Naive thymus-derived CD4-positive, alpha-beta T cell (primary cell): ENCODE measurements at regions not wholly inside any gene's neighbourhood (a gene's known extent, or its start where the extent isn't known, plus 50 kb on each side); places are given as distances from the start of the nearest gene placed in this dataset.

Source experiments
- ATAC-seq: fragments of 150-1000 bp; cut with Tn5 transposase; 2 replicates; pipeline ENCODE4 v1.10.0; 2021; ENCODE audit warnings: mild to moderate bottlenecking, moderate library complexity
- CTCF ChIA-PET: fragments of 350-600 bp; sonication (Branson Sonifier 250); formaldehyde crosslinking; loops from one replicate; lab custom pipeline; 2021; ENCODE audit warnings: antibody characterized with exemption; lab: Charles Lee
- POLR2A ChIA-PET: fragments of 350-600 bp; sonication (Branson Sonifier 250); formaldehyde crosslinking; loops from one replicate; lab custom pipeline; 2021; ENCODE audit warnings: antibody characterized with exemption, inconsistent platforms; lab: Charles Lee
- DNase-seq, 9 donors: peaks; one replicate each; pipeline versions ENCODE4 v3.0.0 to v3.0.0-alpha.2; 2020 to 2022; ENCODE audit warnings: mixed read lengths in 1 of 9
- H3K27ac ChIP-seq: one replicate; pipeline ENCODE4 v1.7.0; 2013; ENCODE audit warnings: mild to moderate bottlenecking, low read depth, low read length, moderate library complexity
- H3K27me3 ChIP-seq, 2 donors: one replicate each; pipeline ENCODE4 v1.7.0; 2013; ENCODE audit warnings: low read length in 2 of 2, mild to moderate bottlenecking in 2 of 2, moderate library complexity in 2 of 2; ENCODE audit not compliant: control insufficient read depth in 2 of 2, insufficient read depth in 2 of 2
- H3K36me3 ChIP-seq, 3 experiments: 1 replicate in 2 of 3; 2 replicates in 1 of 3; pipeline ENCODE4 v1.7.0; 2013; ENCODE audit warnings: low read length in 3 of 3, mild to moderate bottlenecking in 3 of 3, moderate library complexity in 1 of 3; ENCODE audit not compliant: insufficient read depth in 3 of 3, control insufficient read depth in 2 of 3
- H3K4me1 ChIP-seq, 2 donors: one replicate each; pipeline ENCODE4 v1.7.0; 2013; ENCODE audit warnings: low read length in 2 of 2, mild to moderate bottlenecking in 2 of 2, moderate library complexity in 1 of 2; ENCODE audit not compliant: control insufficient read depth in 2 of 2, insufficient read depth in 2 of 2
- H3K4me3 ChIP-seq: 2 replicates; pipeline ENCODE4 v1.7.0; 2013; ENCODE audit warnings: mild to moderate bottlenecking, low read length
- H3K9me3 ChIP-seq, 3 experiments: 1 replicate in 2 of 3; 2 replicates in 1 of 3; pipeline ENCODE4 v1.7.0; 2013; ENCODE audit warnings: low read length in 3 of 3; ENCODE audit not compliant: control insufficient read depth in 2 of 3
- H3K27ac Mint-ChIP-seq, 9 donors: one replicate each; pipeline ENCODE4 v1.8.0; 2020 to 2022; ENCODE audit warnings: mixed read lengths in 9 of 9, mild to moderate bottlenecking in 8 of 9, moderate library complexity in 5 of 9, inconsistent platforms in 2 of 9
- H3K27me3 Mint-ChIP-seq, 5 donors: one replicate each; pipeline ENCODE4 v1.8.0; 2021 to 2022; ENCODE audit warnings: mixed read lengths in 5 of 5, mild to moderate bottlenecking in 1 of 5
- H3K36me3 Mint-ChIP-seq, 5 donors: one replicate each; pipeline ENCODE4 v1.8.0; 2020 to 2022; ENCODE audit warnings: mixed read lengths in 5 of 5, mild to moderate bottlenecking in 3 of 5, inconsistent platforms in 1 of 5
- H3K4me1 Mint-ChIP-seq, 7 donors: one replicate each; pipeline ENCODE4 v1.8.0; 2020 to 2022; ENCODE audit warnings: mixed read lengths in 7 of 7, mild to moderate bottlenecking in 3 of 7, inconsistent platforms in 1 of 7
- H3K4me3 Mint-ChIP-seq, 10 donors: one replicate each; pipeline ENCODE4 v1.8.0; 2020 to 2022; ENCODE audit warnings: mild to moderate bottlenecking in 10 of 10, mixed read lengths in 10 of 10, moderate library complexity in 6 of 10, inconsistent platforms in 2 of 10
- H3K9me3 Mint-ChIP-seq, 11 donors: one replicate each; pipeline ENCODE4 v1.8.0; 2020 to 2022; ENCODE audit warnings: mixed read lengths in 11 of 11, mild to moderate bottlenecking in 4 of 11, inconsistent platforms in 1 of 11, moderate library complexity in 1 of 11
- intact Hi-C, 2 donors: fragments of 100-400 bp; cut with micrococcal nuclease; formaldehyde crosslinking; loops; one replicate each; pipeline ENCODE4 v1.15.1; 2023

DNA sequence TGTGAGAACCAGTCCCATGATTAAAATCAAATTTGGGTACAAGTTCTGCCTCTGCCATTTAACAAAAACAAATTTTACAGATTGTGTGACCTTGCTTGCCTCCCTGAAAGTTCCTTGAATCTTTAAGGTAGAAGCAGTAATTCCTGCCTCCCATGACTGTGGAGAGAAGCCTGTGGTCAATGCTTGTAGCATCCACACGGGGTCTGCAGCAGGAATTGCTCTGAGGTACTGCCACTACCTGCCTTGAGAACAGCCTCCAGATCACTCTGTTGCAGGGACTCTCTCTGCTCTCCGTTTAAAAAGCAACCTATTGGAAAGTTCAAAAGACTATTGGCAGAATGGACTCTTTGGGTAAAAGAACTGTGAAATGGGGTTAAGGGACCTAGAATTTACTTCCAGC lies 75.9 kb downstream of the SST start:
- H3K36me3 ChIP-seq: no peaks in the 10 kb centered on the region
- H3K27me3 Mint-ChIP-seq: peaks cover 41 to 60% (median 57%) of the 10 kb centered on the region in 5 donors
- ATAC-seq (no peak), DNase-seq (no peak)
- H3K27me3 ChIP-seq: peaks cover 0 to 1% of the 10 kb centered on the region in 2 donors
- no peaks in the 10 kb centered on the region for H3K9me3 ChIP-seq
- intact Hi-C loops: no loop called here
- no peaks in the 10 kb centered on the region for H3K9me3 Mint-ChIP-seq
- H3K4me1 Mint-ChIP-seq: no peaks in the 10 kb centered on the region
- CTCF ChIA-PET: no interaction called here
- no peak overlapping the region for H3K4me3 ChIP-seq
- no peaks in the 10 kb centered on the region for H3K36me3 Mint-ChIP-seq
- H3K4me1 ChIP-seq: no peaks in the 10 kb centered on the region
- H3K27ac Mint-ChIP-seq: no peak overlapping the region
- no peak overlapping the region for H3K4me3 Mint-ChIP-seq
- H3K27ac ChIP-seq: no peak overlapping the region
- POLR2A ChIA-PET: no interaction called here

GRCh38 chr3:187593451-187593850 lies 76.7 kb downstream of the SST start:
- Mint-ChIP-seq H3K4me1 (no peaks in the 10 kb centered on the region), H3K4me3 (no peak overlapping the region), H3K27ac (no peak overlapping the region), H3K27me3 (peaks cover 43 to 59% (median 57%) of the 10 kb centered on the region in 5 donors), H3K9me3 (peaks cover 0 to 1% (median 0%) of the 10 kb centered on the region in 11 donors), H3K36me3 (no peaks in the 10 kb centered on the region)
- intact Hi-C loops: no loop called here
- ATAC-seq (no peak), DNase-seq (no peak)
- Histone ChIP-seq H3K4me3 (no peak overlapping the region), H3K27ac (no peak overlapping the region), H3K27me3 (no peaks in the 10 kb centered on the region), H3K9me3 (no peaks in the 10 kb centered on the region), H3K4me1 (no peaks in the 10 kb centered on the region), H3K36me3 (no peaks in the 10 kb centered on the region)
- ChIA-PET CTCF (no interaction called here), POLR2A (no interaction called here)

DNA sequence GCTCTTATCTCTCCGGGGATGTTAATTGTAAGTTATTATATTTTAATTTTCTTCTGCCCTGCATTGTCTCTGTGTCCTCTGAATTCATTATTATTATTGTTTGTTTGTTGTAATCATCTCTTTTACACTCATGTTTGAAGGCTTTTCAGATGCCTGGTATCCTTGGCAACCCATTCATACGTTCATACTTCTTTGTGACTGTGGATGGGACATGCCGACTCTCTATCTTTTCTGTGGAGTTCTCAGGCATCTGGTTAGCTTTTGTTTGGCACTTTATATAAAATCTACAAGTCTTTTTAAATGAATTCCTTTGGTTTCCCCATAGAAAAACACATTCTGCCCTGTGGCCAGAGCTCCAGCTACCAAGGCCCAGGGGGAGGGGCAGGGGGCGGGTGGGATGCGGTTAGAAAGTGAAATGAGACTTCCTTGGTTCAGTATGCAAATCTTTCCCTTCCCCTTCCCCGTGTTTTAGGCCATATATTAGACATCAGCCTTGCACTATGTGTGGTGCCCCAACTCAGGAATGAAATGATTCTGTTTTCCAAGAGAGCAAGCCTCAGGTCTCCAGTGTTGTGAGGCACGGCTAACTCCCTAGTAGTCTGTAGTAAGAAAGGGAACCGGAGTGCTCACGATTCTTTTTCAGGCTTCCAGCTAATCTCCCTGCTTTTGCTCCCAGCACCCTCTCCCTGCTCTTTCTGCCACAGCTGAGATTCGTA lies 79.2 kb downstream of the SST start:
- no peaks in the 10 kb centered on the region for H3K4me1 Mint-ChIP-seq
- H3K4me3 ChIP-seq: no peak overlapping the region
- H3K27me3 Mint-ChIP-seq: peaks cover 41 to 68% (median 53%) of the 10 kb centered on the region in 5 donors
- no peak overlapping the region for H3K4me3 Mint-ChIP-seq
- no peaks in the 10 kb centered on the region for H3K9me3 ChIP-seq
- H3K27ac Mint-ChIP-seq: no peak overlapping the region
- intact Hi-C loops: no loop called here
- ChIA-PET POLR2A (no interaction called here), CTCF (no interaction called here)
- no peaks in the 10 kb centered on the region for H3K27me3 ChIP-seq
- ATAC-seq: no peak
- peaks cover 0 to 2% (median 0%) of the 10 kb centered on the region in 11 donors for H3K9me3 Mint-ChIP-seq
- no peak for DNase-seq
- H3K36me3 ChIP-seq: no peaks in the 10 kb centered on the region
- H3K4me1 ChIP-seq: no peaks in the 10 kb centered on the region
- H3K27ac ChIP-seq: no peak overlapping the region
- no peaks in the 10 kb centered on the region for H3K36me3 Mint-ChIP-seq

DNA sequence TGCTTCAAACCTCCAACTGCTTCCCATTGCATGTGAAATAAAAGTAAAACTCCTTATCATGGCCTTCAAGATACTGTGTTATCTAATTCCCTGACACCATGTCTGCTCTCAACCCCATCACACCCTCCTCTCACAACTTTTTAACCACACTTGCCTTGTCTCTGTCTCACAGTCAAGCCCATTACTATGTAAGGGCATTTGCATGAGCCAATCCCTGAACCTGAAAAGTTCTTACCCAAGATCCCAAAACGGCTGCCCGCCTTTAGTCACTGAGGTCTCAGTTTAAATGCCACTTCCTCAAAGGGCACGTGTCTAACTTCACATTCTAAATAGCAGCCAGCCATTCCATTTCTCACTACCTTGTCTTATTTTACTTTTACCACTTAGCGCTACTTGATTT lies 83.1 kb downstream of the SST start:
- peaks cover 0 to 3% (median 0%) of the 10 kb centered on the region in 11 donors for H3K9me3 Mint-ChIP-seq
- H3K4me1 Mint-ChIP-seq: no peaks in the 10 kb centered on the region
- DNase-seq (no peak), ATAC-seq (no peak)
- intact Hi-C loops: no loop called here
- no peak overlapping the region for H3K27ac Mint-ChIP-seq
- H3K27ac ChIP-seq: no peak overlapping the region
- ChIA-PET CTCF (no interaction called here), POLR2A (no interaction called here)
- H3K27me3 Mint-ChIP-seq: peaks cover 18 to 57% (median 41%) of the 10 kb centered on the region in 5 donors
- no peaks in the 10 kb centered on the region for H3K4me1 ChIP-seq
- no peaks in the 10 kb centered on the region for H3K36me3 ChIP-seq
- H3K4me3 ChIP-seq: no peak overlapping the region
- no peaks in the 10 kb centered on the region for H3K36me3 Mint-ChIP-seq
- H3K9me3 ChIP-seq: no peaks in the 10 kb centered on the region
- no peaks in the 10 kb centered on the region for H3K27me3 ChIP-seq
- H3K4me3 Mint-ChIP-seq: no peak overlapping the region

- ATAC-seq: no peak
Observed at GRCh38 chr3:187586226-187586625, 84.0 kb downstream of the SST start.

GRCh38 chr3:187572441-187572840 lies 97.8 kb downstream of the SST start:
- POLR2A ChIA-PET: no interaction called here
- peaks cover 13 to 30% (median 24%) of the 10 kb centered on the region in 5 donors for H3K27me3 Mint-ChIP-seq
- CTCF ChIA-PET: no interaction called here

More at GRCh38 chr3:187586226-187586625, 84.0 kb downstream of the SST start:
- Mint-ChIP-seq H3K27me3 (peaks cover 18 to 57% (median 42%) of the 10 kb centered on the region in 5 donors), H3K27ac (no peak overlapping the region), H3K36me3 (no peaks in the 10 kb centered on the region), H3K4me1 (no peaks in the 10 kb centered on the region), H3K9me3 (peaks cover 0 to 3% (median 0%) of the 10 kb centered on the region in 11 donors), H3K4me3 (no peak overlapping the region)
- Histone ChIP-seq H3K27ac (no peak overlapping the region), H3K27me3 (no peaks in the 10 kb centered on the region), H3K9me3 (no peaks in the 10 kb centered on the region), H3K36me3 (no peaks in the 10 kb centered on the region), H3K4me3 (no peak overlapping the region), H3K4me1 (no peaks in the 10 kb centered on the region)
- ChIA-PET CTCF (no interaction called here), POLR2A (no interaction called here)
- DNase-seq: no peak
- intact Hi-C loops: no loop called here

DNA sequence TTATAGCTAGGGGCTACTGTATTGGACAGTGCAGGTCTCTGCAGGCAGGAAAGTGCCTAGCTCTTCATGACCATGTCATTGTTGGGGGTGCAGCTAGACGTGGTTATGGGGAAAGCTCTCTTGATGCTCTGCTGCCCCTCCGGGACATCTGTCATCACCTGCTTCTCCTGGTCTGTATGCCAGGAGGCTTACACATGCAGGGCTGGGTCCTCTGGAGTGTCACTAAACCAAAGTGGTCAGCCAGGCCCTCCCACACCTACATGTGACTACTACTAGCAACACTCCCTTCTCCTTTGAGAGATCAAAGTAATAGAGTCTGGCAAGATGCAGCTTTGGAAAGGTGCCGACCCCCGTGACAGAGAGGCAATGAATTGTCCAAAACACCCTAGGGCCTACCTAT lies 98.5 kb downstream of the SST start:
- CTCF ChIA-PET: interaction anchor here (0.6 kb wide), 1 partner anchor 13 kb away, joined by 6 read pairs; no protein-coding TSS in a partner anchor
- H3K27ac Mint-ChIP-seq: no peak overlapping the region
- no peaks in the 10 kb centered on the region for H3K4me1 Mint-ChIP-seq
- no peak for ATAC-seq
- H3K9me3 Mint-ChIP-seq: no peaks in the 10 kb centered on the region
- H3K9me3 ChIP-seq: no peaks in the 10 kb centered on the region
- no peak for DNase-seq
- POLR2A ChIA-PET: no interaction called here
- H3K27ac ChIP-seq: no peak overlapping the region
- no peaks in the 10 kb centered on the region for H3K4me1 ChIP-seq
- H3K36me3 ChIP-seq: no peaks in the 10 kb centered on the region
- H3K4me3 Mint-ChIP-seq: no peak overlapping the region
- H3K27me3 ChIP-seq: no peaks in the 10 kb centered on the region
- intact Hi-C loops: no loop called here
- peaks cover 13 to 32% (median 20%) of the 10 kb centered on the region in 5 donors for H3K27me3 Mint-ChIP-seq
- H3K4me3 ChIP-seq: no peak overlapping the region
- no peaks in the 10 kb centered on the region for H3K36me3 Mint-ChIP-seq

More at GRCh38 chr3:187572441-187572840, 97.8 kb downstream of the SST start:
- Mint-ChIP-seq H3K9me3 (no peaks in the 10 kb centered on the region), H3K27ac (no peak overlapping the region), H3K4me3 (no peak overlapping the region), H3K36me3 (no peaks in the 10 kb centered on the region), H3K4me1 (no peaks in the 10 kb centered on the region)
- Histone ChIP-seq H3K36me3 (no peaks in the 10 kb centered on the region), H3K4me3 (no peak overlapping the region), H3K27ac (no peak overlapping the region), H3K4me1 (no peaks in the 10 kb centered on the region), H3K27me3 (no peaks in the 10 kb centered on the region), H3K9me3 (no peaks in the 10 kb centered on the region)
- ATAC-seq (no peak), DNase-seq (no peak)
- intact Hi-C loops: no loop called here
